ENCODE measurements at regions not wholly inside any gene's neighbourhood (a gene's known extent, or its start where the extent isn't known, plus 50 kb on each side); places are given as distances from the start of the nearest gene placed in this dataset.
A peak's percentile ranks its signal among the peaks of the same experiment; 100 is the strongest.

GRCh38 chr7:35581605-35582210 lies 113.2 kb downstream of the HERPUD2 start:
- DNase-seq = no peak

GRCh38 chr7:35576031-35576573 lies 118.8 kb downstream of the HERPUD2 start:
- no peak for DNase-seq

- DNase-seq = no peak
Measured at GRCh38 chr7:35571611-35572240, 123.2 kb downstream of the HERPUD2 start.

- no peak for DNase-seq
Measured at GRCh38 chr7:35570937-35571336, 124.0 kb downstream of the HERPUD2 start.

- DNase-seq = no peak
Measured at GRCh38 chr7:35565927-35566326, 129.0 kb downstream of the HERPUD2 start.

GRCh38 chr7:35558841-35559240 lies 136.1 kb downstream of the HERPUD2 start:
- no peak for DNase-seq

- no peak for DNase-seq
Measured at GRCh38 chr7:35556515-35557471, 138.1 kb downstream of the HERPUD2 start.

GRCh38 chr7:35555934-35556333 lies 139.0 kb downstream of the HERPUD2 start:
- no peak for DNase-seq

GRCh38 chr7:35555386-35555785 lies 139.5 kb downstream of the HERPUD2 start:
- DNase-seq = no peak

- no peak for DNase-seq
Measured at GRCh38 chr7:35553519-35553918, 141.4 kb downstream of the HERPUD2 start.

GRCh38 chr7:35552691-35553090 lies 142.2 kb downstream of the HERPUD2 start:
- DNase-seq = no peak

GRCh38 chr7:35551321-35552081 lies 143.4 kb downstream of the HERPUD2 start:
- no peak for DNase-seq

GRCh38 chr7:35550831-35551230 lies 144.1 kb downstream of the HERPUD2 start:
- DNase-seq = no peak

- no peak for DNase-seq
Measured at GRCh38 chr7:35549781-35550180, 145.2 kb downstream of the HERPUD2 start.

GRCh38 chr7:35548291-35548690 lies 146.6 kb downstream of the HERPUD2 start:
- DNase-seq = no peak

- no peak for DNase-seq
Measured at GRCh38 chr7:35546691-35547429, 148.1 kb downstream of the HERPUD2 start.

GRCh38 chr7:35545831-35546230 lies 149.1 kb downstream of the HERPUD2 start:
- no peak for DNase-seq

- DNase-seq = no peak
Measured at GRCh38 chr7:35544028-35544742, 150.8 kb downstream of the HERPUD2 start.

- DNase-seq = peak; percentile 18
Measured at GRCh38 chr7:35537067-35538023, 157.6 kb downstream of the HERPUD2 start.

GRCh38 chr7:35536396-35536826 lies 158.5 kb downstream of the HERPUD2 start:
- DNase-seq = no peak

Measured in NCI-H1417 treated with DMSO at 0.1 percent for 48 hours (cell line).